Peyer's patch (tissue), 4 donors: ENCODE measurements at regions not wholly inside any gene's neighbourhood (a gene's known extent, or its start where the extent isn't known, plus 50 kb on each side); places are given as distances from the start of the nearest gene placed in this dataset.

Experiments
- DNase-seq, 3 donors: peaks; one replicate each; pipeline ENCODE4 v3.0.0-alpha.2; 2017 to 2019
- H3K27ac ChIP-seq, 4 donors: fragments of 200-600 bp; sonication (generic); one replicate each; pipeline ENCODE4 v1.5.1; 2016 to 2019
- H3K27me3 ChIP-seq, 2 donors: fragments of 200-600 bp; sonication (generic); one replicate each; pipeline ENCODE4 v1.5.1; 2019
- H3K36me3 ChIP-seq, 3 donors: fragments of 200-600 bp; sonication (generic); one replicate each; pipeline ENCODE4 v1.5.1; 2016 to 2019
- H3K4me1 ChIP-seq, 4 donors: fragments of 200-600 bp; sonication (generic); one replicate each; pipeline ENCODE4 v1.5.1; 2016 to 2019
- H3K4me3 ChIP-seq, 4 donors: fragments of 200-600 bp; sonication (generic); 1 replicate in 3 of 4; 2 replicates in 1 of 4; pipeline ENCODE4 v1.5.1; 2016 to 2019; ENCODE audit warnings: mild to moderate bottlenecking in 1 of 4
- H3K9me3 ChIP-seq, 4 donors: fragments of 200-600 bp; sonication (generic); one replicate each; pipeline ENCODE4 v1.5.1; 2016 to 2019; ENCODE audit warnings: mild to moderate bottlenecking in 1 of 4
- POLR2A ChIP-seq, 2 donors: fragments of 450-650 bp; IDR thresholded peaks; one replicate each; pipeline ENCODE4 v1.5.1; 2017; ENCODE audit warnings: antibody characterized with exemption in 2 of 2, mild to moderate bottlenecking in 2 of 2, moderate library complexity in 2 of 2
- TF ChIP-seq, protein P1 (sequence below), 6 experiments: fragments of 450-650 bp in 4 of 6; fragments of 200-600 bp in 2 of 6; sonication (generic) in 1 of 6; IDR thresholded peaks; one replicate each; pipeline ENCODE4 v1.5.1; 2017 to 2019; ENCODE audit warnings: antibody characterized with exemption in 6 of 6, mild to moderate bottlenecking in 3 of 6, moderate library complexity in 1 of 6

DNA sequence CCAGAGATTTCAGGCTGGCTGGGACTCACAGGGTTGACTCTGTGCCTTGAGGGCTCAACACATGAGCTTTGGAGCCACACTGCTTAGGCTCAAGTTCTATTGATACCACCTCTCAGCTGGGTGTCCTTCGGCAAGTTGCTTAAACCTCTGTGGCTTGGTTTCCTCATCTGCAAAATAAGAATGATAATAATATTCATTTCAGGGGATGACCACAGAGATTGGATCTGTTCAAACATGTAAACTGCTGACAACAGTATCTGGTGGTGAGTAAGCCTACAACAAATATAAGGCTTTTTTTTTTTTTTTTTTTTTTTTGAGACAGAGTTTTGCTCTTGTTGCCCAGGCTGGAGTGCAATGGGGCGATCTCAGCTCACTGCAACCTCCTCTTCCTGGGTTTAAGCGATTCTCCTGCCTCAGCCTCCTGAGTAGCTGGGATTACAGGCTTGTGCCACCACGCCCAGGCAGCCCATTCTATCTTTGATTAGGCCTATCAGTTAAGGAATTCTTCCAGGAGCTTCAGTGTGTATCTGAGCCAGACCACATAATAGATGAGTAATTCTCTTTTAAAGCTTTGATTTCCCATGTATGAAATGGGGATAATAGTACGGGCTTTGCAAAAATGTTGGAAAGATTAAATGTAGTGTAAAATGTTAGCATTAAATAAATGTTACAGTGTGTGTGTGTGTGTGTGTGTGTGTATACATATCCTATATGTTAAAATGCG, 437.6 kb downstream of the PRDM2 start:
- no peak for DNase-seq
- Histone ChIP-seq H3K4me1 (peaks cover 0 to 4% (median 0%) of the 10 kb centered on the region in 4 donors), H3K27me3 (no peaks in the 10 kb centered on the region), H3K36me3 (no peaks in the 10 kb centered on the region), H3K9me3 (no peaks in the 10 kb centered on the region), H3K27ac (no peak overlapping the region), H3K4me3 (no peak overlapping the region)
- TF ChIP-seq POLR2A (IDR thresholded peaks at IDR 0.05), result no peak
- TF ChIP-seq, protein P1, sequence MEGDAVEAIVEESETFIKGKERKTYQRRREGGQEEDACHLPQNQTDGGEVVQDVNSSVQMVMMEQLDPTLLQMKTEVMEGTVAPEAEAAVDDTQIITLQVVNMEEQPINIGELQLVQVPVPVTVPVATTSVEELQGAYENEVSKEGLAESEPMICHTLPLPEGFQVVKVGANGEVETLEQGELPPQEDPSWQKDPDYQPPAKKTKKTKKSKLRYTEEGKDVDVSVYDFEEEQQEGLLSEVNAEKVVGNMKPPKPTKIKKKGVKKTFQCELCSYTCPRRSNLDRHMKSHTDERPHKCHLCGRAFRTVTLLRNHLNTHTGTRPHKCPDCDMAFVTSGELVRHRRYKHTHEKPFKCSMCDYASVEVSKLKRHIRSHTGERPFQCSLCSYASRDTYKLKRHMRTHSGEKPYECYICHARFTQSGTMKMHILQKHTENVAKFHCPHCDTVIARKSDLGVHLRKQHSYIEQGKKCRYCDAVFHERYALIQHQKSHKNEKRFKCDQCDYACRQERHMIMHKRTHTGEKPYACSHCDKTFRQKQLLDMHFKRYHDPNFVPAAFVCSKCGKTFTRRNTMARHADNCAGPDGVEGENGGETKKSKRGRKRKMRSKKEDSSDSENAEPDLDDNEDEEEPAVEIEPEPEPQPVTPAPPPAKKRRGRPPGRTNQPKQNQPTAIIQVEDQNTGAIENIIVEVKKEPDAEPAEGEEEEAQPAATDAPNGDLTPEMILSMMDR (IDR thresholded peaks at IDR 0.05), result no peak

DNA sequence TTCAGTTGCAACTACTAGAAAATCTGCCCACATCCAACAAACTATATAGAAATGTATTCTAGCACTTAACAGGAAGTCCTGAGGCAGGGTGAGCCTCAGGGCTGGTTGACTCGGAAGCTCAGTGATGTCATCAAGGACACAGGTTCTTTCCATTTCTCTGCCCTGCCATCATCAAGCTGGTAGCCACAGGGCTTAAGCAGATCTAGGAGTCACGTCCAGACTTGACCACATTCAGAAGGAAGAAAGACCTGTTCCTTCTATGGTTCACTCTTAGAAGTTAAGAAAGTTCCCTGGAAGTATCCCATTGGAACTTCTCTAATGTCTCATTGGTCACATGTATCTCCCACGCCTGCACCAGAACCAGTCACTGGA, 438.1 kb downstream of the PRDM2 start:
- DNase-seq, result no peak
- Histone ChIP-seq H3K36me3 (no peaks in the 10 kb centered on the region), H3K27ac (no peak overlapping the region), H3K4me1 (peaks cover 0 to 4% (median 0%) of the 10 kb centered on the region in 4 donors), H3K4me3 (no peak overlapping the region), H3K9me3 (no peaks in the 10 kb centered on the region), H3K27me3 (no peaks in the 10 kb centered on the region)
- TF ChIP-seq POLR2A (IDR thresholded peaks at IDR 0.05), result no peak
- TF ChIP-seq, protein P1 (IDR thresholded peaks at IDR 0.05), result no peak

DNA sequence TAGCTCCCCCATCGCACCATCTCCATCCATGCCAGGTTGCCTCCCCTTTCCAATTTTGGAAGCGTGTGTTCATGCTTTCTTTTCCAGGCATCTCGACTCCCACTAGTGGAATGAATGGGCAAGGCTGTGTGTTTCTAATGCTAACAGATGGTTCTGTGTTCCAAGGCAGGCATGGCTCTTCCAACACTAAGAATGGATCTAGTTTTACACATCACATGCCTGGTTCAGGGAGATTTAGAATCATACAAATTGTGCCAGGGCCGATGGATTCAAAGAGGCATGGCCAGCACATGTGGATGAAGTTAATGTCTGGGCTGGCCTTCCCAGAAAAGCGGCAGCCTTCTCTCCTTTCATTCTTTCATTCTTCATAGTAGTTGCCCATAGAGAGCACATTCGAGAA, 438.7 kb downstream of the PRDM2 start:
- H3K4me1 ChIP-seq, result peaks cover 0 to 4% (median 0%) of the 10 kb centered on the region in 4 donors
- H3K9me3 ChIP-seq, result no peaks in the 10 kb centered on the region
- H3K27me3 ChIP-seq, result no peaks in the 10 kb centered on the region
- H3K4me3 ChIP-seq, result no peak overlapping the region
- H3K27ac ChIP-seq, result no peak overlapping the region
- no peak for DNase-seq
- TF ChIP-seq, protein P1 (IDR thresholded peaks at IDR 0.05), result no peak
- TF ChIP-seq POLR2A (IDR thresholded peaks at IDR 0.05), result no peak
- no peaks in the 10 kb centered on the region for H3K36me3 ChIP-seq

DNA sequence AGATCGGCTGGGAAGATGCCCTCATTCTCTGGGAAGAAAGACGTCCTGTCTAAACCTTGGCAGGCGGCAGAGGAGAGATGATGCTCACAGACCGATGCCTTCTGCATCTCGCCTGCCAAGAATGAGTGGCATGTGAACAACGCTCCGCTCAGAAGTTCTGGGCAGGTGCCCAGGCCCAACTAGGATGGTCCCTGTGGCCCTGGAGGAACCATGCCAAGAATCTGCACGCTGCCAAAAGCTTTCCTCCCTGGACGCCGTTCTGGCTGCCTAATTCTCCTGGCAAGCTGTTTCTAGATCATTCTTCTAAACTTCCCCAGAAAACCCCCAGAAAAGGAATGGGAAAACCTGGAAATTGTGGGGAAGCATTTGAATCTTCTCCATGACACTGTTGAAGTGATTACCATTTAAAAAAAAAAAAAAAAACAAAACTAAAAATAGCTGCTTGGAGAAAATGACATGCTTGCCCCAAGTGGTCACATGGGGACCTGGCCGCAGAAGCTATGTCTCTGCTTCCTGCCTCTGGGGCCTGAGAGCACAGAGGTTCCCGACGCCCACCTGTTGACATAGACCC, 440.9 kb downstream of the PRDM2 start:
- TF ChIP-seq POLR2A (IDR thresholded peaks at IDR 0.05), result no peak
- TF ChIP-seq, protein P1 (IDR thresholded peaks at IDR 0.05), result no peak
- Histone ChIP-seq H3K4me3 (no peak overlapping the region), H3K9me3 (no peaks in the 10 kb centered on the region), H3K36me3 (no peaks in the 10 kb centered on the region), H3K4me1 (peaks cover 0 to 4% (median 0%) of the 10 kb centered on the region in 4 donors), H3K27ac (no peak overlapping the region), H3K27me3 (no peaks in the 10 kb centered on the region)
- no peak for DNase-seq

DNA sequence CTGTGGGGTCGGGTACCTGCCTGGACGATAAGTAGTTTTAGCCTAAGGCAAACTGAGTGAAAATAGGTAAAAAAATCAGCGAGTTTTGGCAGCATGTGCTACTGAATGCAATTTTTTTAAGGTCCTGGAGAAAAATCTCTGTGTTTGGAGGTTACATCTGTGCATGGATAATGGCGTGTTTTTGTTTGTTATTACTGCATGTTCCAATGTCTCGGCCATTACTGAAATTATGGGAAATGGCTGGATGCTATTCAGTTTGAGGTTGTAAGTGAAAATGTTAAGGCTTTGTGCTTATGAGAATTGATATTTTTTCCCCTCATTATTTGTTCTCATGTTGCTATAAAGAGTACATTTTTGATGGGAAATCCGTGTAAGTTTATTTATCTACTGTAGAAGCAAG, 441.7 kb downstream of the PRDM2 start:
- no peak overlapping the region for H3K4me3 ChIP-seq
- no peak for TF ChIP-seq POLR2A (IDR thresholded peaks at IDR 0.05)
- TF ChIP-seq, protein P1 (IDR thresholded peaks at IDR 0.05), result no peak
- H3K27ac ChIP-seq, result no peak overlapping the region
- H3K9me3 ChIP-seq, result no peaks in the 10 kb centered on the region
- no peak for DNase-seq
- H3K4me1 ChIP-seq, result peaks cover 0 to 4% (median 0%) of the 10 kb centered on the region in 4 donors
- no peaks in the 10 kb centered on the region for H3K36me3 ChIP-seq
- H3K27me3 ChIP-seq, result no peaks in the 10 kb centered on the region
